GM19035 (cell line): ENCODE measurements at regions not wholly inside any gene's neighbourhood (a gene's known extent, or its start where the extent isn't known, plus 50 kb on each side); places are given as distances from the start of the nearest gene placed in this dataset.

Experiments used
- ATAC-seq: cut with Tn5 transposase; IDR thresholded peaks from one replicate; pipeline ENCODE4 v1.9.1; 2021; ENCODE audit not compliant: unreplicated experiment

GRCh38 chr1:102083192-102083591, 86.5 kb upstream of the OLFM3 start:
- ATAC-seq = no peak

- no peak for ATAC-seq
Measured at GRCh38 chr1:102074874-102075273, 78.1 kb upstream of the OLFM3 start.

- ATAC-seq = no peak
Measured at GRCh38 chr1:102071451-102071850, 74.7 kb upstream of the OLFM3 start.

DNA sequence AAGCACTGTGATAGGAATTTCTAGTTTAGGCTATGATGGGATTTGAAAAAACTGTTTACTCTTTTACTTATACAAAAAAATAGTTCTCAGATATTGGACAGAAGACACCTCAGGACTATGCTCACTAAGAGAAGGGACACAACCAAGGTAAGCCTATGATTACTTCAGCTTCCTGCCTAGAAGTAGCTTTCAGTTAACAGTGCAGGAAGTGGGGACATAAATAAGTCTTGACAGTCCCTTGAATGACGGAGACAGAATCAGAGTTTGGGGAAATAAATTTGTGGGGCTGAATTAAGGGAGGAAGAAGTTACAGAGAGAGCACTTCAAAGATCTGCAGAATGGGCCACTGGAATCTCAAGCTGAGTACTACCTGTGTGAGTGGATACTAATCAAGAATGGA, 53.8 kb upstream of the OLFM3 start:
- ATAC-seq = no peak

GRCh38 chr1:102047724-102048123, 51.0 kb upstream of the OLFM3 start:
- ATAC-seq = no peak
